ENCODE measurements at regions not wholly inside any gene's neighbourhood (a gene's known extent, or its start where the extent isn't known, plus 50 kb on each side); places are given as distances from the start of the nearest gene placed in this dataset.
A peak's percentile ranks its signal among the peaks of the same experiment; 100 is the strongest.

GRCh38 chr13:33340631-33341030 lies 55.1 kb upstream of the STARD13 start:
- peak; percentile 46 for DNase-seq (ENCODE audit: low read depth)
- no peak for TF ChIP-seq CTCF (IDR thresholded peaks at IDR 0.05; ENCODE audit: control insufficient read depth, insufficient read depth, low read depth, low read length, missing control alignments)
- no peak overlapping the region for H3K4me3 ChIP-seq (ENCODE audit: control insufficient read depth, low read depth, low read length)

- DNase-seq (ENCODE audit: low read depth): no peak
- no peak for TF ChIP-seq CTCF (IDR thresholded peaks at IDR 0.05; ENCODE audit: control insufficient read depth, insufficient read depth, low read depth, low read length, missing control alignments)
- H3K4me3 ChIP-seq (ENCODE audit: control insufficient read depth, low read depth, low read length): no peak overlapping the region
Measured at GRCh38 chr13:33341861-33342452, 56.4 kb upstream of the STARD13 start.

- DNase-seq (ENCODE audit: low read depth): no peak
- no peak overlapping the region for H3K4me3 ChIP-seq (ENCODE audit: control insufficient read depth, low read depth, low read length)
- no peak for TF ChIP-seq CTCF (IDR thresholded peaks at IDR 0.05; ENCODE audit: control insufficient read depth, insufficient read depth, low read depth, low read length, missing control alignments)
Measured at GRCh38 chr13:33345842-33346241, 60.3 kb upstream of the STARD13 start.

GRCh38 chr13:33347861-33348260 lies 62.3 kb upstream of the STARD13 start:
- no peak for TF ChIP-seq CTCF (IDR thresholded peaks at IDR 0.05; ENCODE audit: control insufficient read depth, insufficient read depth, low read depth, low read length, missing control alignments)
- no peak overlapping the region for H3K4me3 ChIP-seq (ENCODE audit: control insufficient read depth, low read depth, low read length)
- DNase-seq (ENCODE audit: low read depth): no peak

GRCh38 chr13:33348366-33348765 lies 62.8 kb upstream of the STARD13 start:
- H3K4me3 ChIP-seq (ENCODE audit: control insufficient read depth, low read depth, low read length): no peak overlapping the region
- no peak for TF ChIP-seq CTCF (IDR thresholded peaks at IDR 0.05; ENCODE audit: control insufficient read depth, insufficient read depth, low read depth, low read length, missing control alignments)
- peak; percentile 68 for DNase-seq (ENCODE audit: low read depth)

GRCh38 chr13:33349288-33349985 lies 63.9 kb upstream of the STARD13 start:
- DNase-seq (ENCODE audit: low read depth): no peak
- TF ChIP-seq CTCF (IDR thresholded peaks at IDR 0.05; ENCODE audit: control insufficient read depth, insufficient read depth, low read depth, low read length, missing control alignments): no peak

More at GRCh38 chr13:33349288-33349985, 63.9 kb upstream of the STARD13 start:
- peak overlapping the region; percentile 72 for H3K4me3 ChIP-seq (ENCODE audit: control insufficient read depth, low read depth, low read length)
